WTC11 (cell line): ENCODE measurements at regions not wholly inside any gene's neighbourhood (a gene's known extent, or its start where the extent isn't known, plus 50 kb on each side); places are given as distances from the start of the nearest gene placed in this dataset.

Experiments used
- ATAC-seq: fragments of 200-7000 bp; cut with Tn5 transposase; 2 replicates; pipeline ENCODE4 v1.10.0; 2021; ENCODE audit warnings: mild to moderate bottlenecking, moderate library complexity
- CTCF ChIA-PET: fragments of 300-600 bp; sonication (Branson Sonifier 250); formaldehyde crosslinking; loops from one replicate; lab custom pipeline; 2021; ENCODE audit warnings: antibody characterized with exemption; lab: Charles Lee
- POLR2A ChIA-PET: fragments of 350-600 bp; sonication (Branson Sonifier 250); formaldehyde crosslinking; loops from one replicate; lab custom pipeline; 2021; ENCODE audit warnings: antibody characterized with exemption; lab: Charles Lee
- DNase-seq: peaks from one replicate; pipeline ENCODE4 v3.0.0; 2021; ENCODE audit warnings: low spot score
- H3K27ac Mint-ChIP-seq: 2 replicates; pipeline ENCODE4 v1.8.0; 2021; ENCODE audit warnings: mixed read lengths
- H3K27me3 Mint-ChIP-seq: 2 replicates; pipeline ENCODE4 v1.8.0; 2021; ENCODE audit warnings: low read depth, mild to moderate bottlenecking, moderate library complexity, mixed read lengths
- H3K36me3 Mint-ChIP-seq: 2 replicates; pipeline ENCODE4 v1.8.0; 2021; ENCODE audit warnings: mixed read lengths
- H3K4me1 Mint-ChIP-seq: 2 replicates; pipeline ENCODE4 v1.8.0; 2022; ENCODE audit warnings: mixed read lengths
- H3K4me3 Mint-ChIP-seq: 2 replicates; pipeline ENCODE4 v1.8.0; 2021; ENCODE audit warnings: mild to moderate bottlenecking, moderate library complexity, mixed read lengths
- H3K9me3 Mint-ChIP-seq: 2 replicates; pipeline ENCODE4 v1.8.0; 2021; ENCODE audit warnings: mixed read lengths
- AFF4 ChIP-seq: sonication (generic); formaldehyde crosslinking; IDR thresholded peaks from 2 replicates; pipeline ENCODE4 v1.8.1; 2023; ENCODE audit warnings: mild to moderate bottlenecking, missing genetic modification reagents, borderline replicate concordance
- ATF1 ChIP-seq: sonication (generic); formaldehyde crosslinking; IDR thresholded peaks from 2 replicates; pipeline ENCODE4 v1.8.1; 2023; ENCODE audit warnings: mild to moderate bottlenecking, moderate library complexity, missing genetic modification reagents
- CBFB ChIP-seq: sonication (generic); formaldehyde crosslinking; IDR thresholded peaks from 2 replicates; pipeline ENCODE4 v1.8.1; 2022; ENCODE audit warnings: mild to moderate bottlenecking, low read depth, missing genetic modification reagents
- CREB1 ChIP-seq: sonication (generic); formaldehyde crosslinking; IDR thresholded peaks from 2 replicates; pipeline ENCODE4 v1.8.0; 2023; ENCODE audit warnings: mild to moderate bottlenecking, missing genetic modification reagents
- E2F5 ChIP-seq: sonication (generic); formaldehyde crosslinking; IDR thresholded peaks from 2 replicates; pipeline ENCODE4 v1.8.1; 2022; ENCODE audit warnings: mild to moderate bottlenecking, moderate library complexity, missing genetic modification reagents
- ELF4 ChIP-seq: sonication (generic); formaldehyde crosslinking; IDR thresholded peaks from 2 replicates; pipeline ENCODE4 v1.8.1; 2022; ENCODE audit warnings: low read depth, mild to moderate bottlenecking, moderate library complexity, missing genetic modification reagents
- EMX1 ChIP-seq: fragments of 250-450 bp; sonication (Bioruptor Pico); IDR thresholded peaks from 2 replicates; pipeline ENCODE4 v1.8.0; 2021; ENCODE audit warnings: mild to moderate bottlenecking
- FOXJ3 ChIP-seq: sonication (generic); formaldehyde crosslinking; IDR thresholded peaks from 2 replicates; pipeline ENCODE4 v1.9.0; 2021; ENCODE audit warnings: missing genetic modification reagents, mild to moderate bottlenecking, borderline replicate concordance
- FOXP1 ChIP-seq: sonication (generic); formaldehyde crosslinking; IDR thresholded peaks from 2 replicates; pipeline ENCODE4 v1.8.0; 2022; ENCODE audit warnings: missing genetic modification reagents, mild to moderate bottlenecking, moderate library complexity, borderline replicate concordance
- GABPB1 ChIP-seq: sonication (generic); formaldehyde crosslinking; IDR thresholded peaks from 2 replicates; pipeline ENCODE4 v1.8.1; 2023; ENCODE audit warnings: mild to moderate bottlenecking, missing genetic modification reagents
- JAZF1 ChIP-seq: fragments of 250-450 bp; sonication (Bioruptor Pico); IDR thresholded peaks from 2 replicates; pipeline ENCODE4 v1.9.0; 2021; ENCODE audit warnings: moderate library complexity, mild to moderate bottlenecking, inconsistent platforms
- NFYB ChIP-seq: sonication (generic); formaldehyde crosslinking; conservative IDR thresholded peaks from 2 replicates; pipeline ENCODE4 v1.8.0; 2022; ENCODE audit warnings: low read depth, missing genetic modification reagents
- OVOL2 ChIP-seq: fragments of 250-450 bp; sonication (Bioruptor Pico); IDR thresholded peaks from 2 replicates; pipeline ENCODE4 v1.9.0; 2021; ENCODE audit warnings: mild to moderate bottlenecking, borderline replicate concordance
- PRRX2 ChIP-seq: fragments of 250-450 bp; sonication (Bioruptor Pico); IDR thresholded peaks from 2 replicates; pipeline ENCODE4 v1.8.0; 2021; ENCODE audit warnings: mild to moderate bottlenecking
- SMAD3 ChIP-seq: sonication (generic); formaldehyde crosslinking; IDR thresholded peaks from 2 replicates; pipeline ENCODE4 v1.8.0; 2022; ENCODE audit warnings: missing genetic modification reagents, mild to moderate bottlenecking, borderline replicate concordance
- SMAD4 ChIP-seq: sonication (generic); formaldehyde crosslinking; IDR thresholded peaks from 2 replicates; pipeline ENCODE4 v1.8.0; 2022; ENCODE audit warnings: mild to moderate bottlenecking, missing genetic modification reagents
- SP1 ChIP-seq: sonication (generic); formaldehyde crosslinking; conservative IDR thresholded peaks from 2 replicates; pipeline ENCODE4 v1.8.1; 2022; ENCODE audit warnings: missing genetic modification reagents
- TCF7 ChIP-seq: sonication (generic); formaldehyde crosslinking; IDR thresholded peaks from 2 replicates; pipeline ENCODE4 v1.8.0; 2022; ENCODE audit warnings: mild to moderate bottlenecking, low read depth, missing genetic modification reagents, moderate library complexity
- ZNF138 ChIP-seq: sonication (generic); formaldehyde crosslinking; conservative IDR thresholded peaks from 2 replicates; pipeline ENCODE4 v1.8.1; 2022; ENCODE audit warnings: mild to moderate bottlenecking, moderate library complexity, missing genetic modification reagents
- ZNF263 ChIP-seq: sonication (generic); formaldehyde crosslinking; IDR thresholded peaks from 2 replicates; pipeline ENCODE4 v1.8.1; 2022; ENCODE audit warnings: low read depth, mild to moderate bottlenecking, moderate library complexity, missing genetic modification reagents
- ZNF416 ChIP-seq: fragments of 250-450 bp; sonication (Bioruptor Pico); IDR thresholded peaks from 2 replicates; pipeline ENCODE4 v1.9.0; 2021; ENCODE audit warnings: mild to moderate bottlenecking, inconsistent platforms
- ZNF423 ChIP-seq: fragments of 250-450 bp; sonication (Bioruptor Pico); IDR thresholded peaks from 2 replicates; pipeline ENCODE4 v2.1.2; 2022; ENCODE audit warnings: mild to moderate bottlenecking, moderate library complexity
- ZNF671 ChIP-seq: fragments of 250-450 bp; sonication (Bioruptor Pico); IDR thresholded peaks from 2 replicates; pipeline ENCODE4 v1.8.0; 2021; ENCODE audit warnings: mild to moderate bottlenecking
- TF ChIP-seq, protein P1 (sequence below): sonication (generic); formaldehyde crosslinking; IDR thresholded peaks from 2 replicates; pipeline ENCODE4 v1.8.1; 2023; ENCODE audit warnings: mild to moderate bottlenecking, missing genetic modification reagents
- TF ChIP-seq, protein P2 (sequence below): fragments of 250-450 bp; sonication (Bioruptor Pico); IDR thresholded peaks from 2 replicates; pipeline ENCODE4 v1.9.0; 2021; ENCODE audit warnings: moderate library complexity, mild to moderate bottlenecking, inconsistent platforms, borderline replicate concordance
- TF ChIP-seq, protein P3 (sequence below): sonication (generic); formaldehyde crosslinking; IDR thresholded peaks from 2 replicates; pipeline ENCODE4 v1.8.0; 2023; ENCODE audit warnings: missing genetic modification reagents
- TF ChIP-seq, protein P4 (sequence below): sonication (generic); formaldehyde crosslinking; IDR thresholded peaks from 2 replicates; pipeline ENCODE4 v1.8.0; 2022; ENCODE audit warnings: mild to moderate bottlenecking, missing genetic modification reagents

DNA sequence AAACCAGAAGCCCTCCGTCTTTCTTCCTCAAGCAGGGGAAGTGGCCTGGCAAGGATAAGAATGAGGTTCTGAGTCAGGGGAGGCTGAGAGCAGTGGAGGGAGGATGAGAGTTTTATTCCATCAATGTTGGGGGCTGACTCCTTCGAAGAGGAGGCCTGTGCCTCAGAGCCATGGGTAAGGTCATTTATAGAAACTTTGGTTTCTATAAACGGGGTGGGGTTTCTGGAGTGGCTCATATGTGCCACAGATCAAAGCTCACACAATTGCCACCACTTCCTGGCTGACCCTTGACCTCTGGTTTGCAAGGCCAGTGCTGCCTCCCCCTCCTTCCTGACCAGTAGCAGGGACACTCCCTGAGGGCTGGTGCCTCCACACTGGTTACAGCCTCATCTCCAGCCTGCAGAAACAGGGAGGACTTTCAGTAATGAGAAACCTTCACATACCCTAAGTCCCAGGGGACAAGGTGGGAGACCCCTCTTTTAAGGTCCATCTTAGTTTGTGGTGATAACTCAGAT is 166.0 kb downstream of the PDGFRA start:
- Mint-ChIP-seq H3K4me1 (no peaks in the 10 kb centered on the region), H3K27ac (no peak overlapping the region), H3K27me3 (no peaks in the 10 kb centered on the region), H3K4me3 (no peak overlapping the region), H3K36me3 (no peaks in the 10 kb centered on the region), H3K9me3 (peaks cover 3% of the 10 kb centered on the region)
- TF ChIP-seq SMAD4 (no peak), ZNF671 (CRISPR knock-in tag) (no peak), JAZF1 (CRISPR knock-in tag) (no peak), AFF4 (CRISPR knock-in tag) (no peak), CREB1 (CRISPR knock-in tag) (no peak), ZNF416 (CRISPR knock-in tag) (no peak), NFYB (CRISPR knock-in tag) (no peak), OVOL2 (CRISPR knock-in tag) (no peak), SMAD3 (CRISPR knock-in tag) (no peak), ELF4 (no peak)
- TF ChIP-seq, protein P1, sequence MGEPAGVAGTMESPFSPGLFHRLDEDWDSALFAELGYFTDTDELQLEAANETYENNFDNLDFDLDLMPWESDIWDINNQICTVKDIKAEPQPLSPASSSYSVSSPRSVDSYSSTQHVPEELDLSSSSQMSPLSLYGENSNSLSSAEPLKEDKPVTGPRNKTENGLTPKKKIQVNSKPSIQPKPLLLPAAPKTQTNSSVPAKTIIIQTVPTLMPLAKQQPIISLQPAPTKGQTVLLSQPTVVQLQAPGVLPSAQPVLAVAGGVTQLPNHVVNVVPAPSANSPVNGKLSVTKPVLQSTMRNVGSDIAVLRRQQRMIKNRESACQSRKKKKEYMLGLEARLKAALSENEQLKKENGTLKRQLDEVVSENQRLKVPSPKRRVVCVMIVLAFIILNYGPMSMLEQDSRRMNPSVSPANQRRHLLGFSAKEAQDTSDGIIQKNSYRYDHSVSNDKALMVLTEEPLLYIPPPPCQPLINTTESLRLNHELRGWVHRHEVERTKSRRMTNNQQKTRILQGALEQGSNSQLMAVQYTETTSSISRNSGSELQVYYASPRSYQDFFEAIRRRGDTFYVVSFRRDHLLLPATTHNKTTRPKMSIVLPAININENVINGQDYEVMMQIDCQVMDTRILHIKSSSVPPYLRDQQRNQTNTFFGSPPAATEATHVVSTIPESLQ (CRISPR knock-in tag) = no peak
- TF ChIP-seq, protein P2, sequence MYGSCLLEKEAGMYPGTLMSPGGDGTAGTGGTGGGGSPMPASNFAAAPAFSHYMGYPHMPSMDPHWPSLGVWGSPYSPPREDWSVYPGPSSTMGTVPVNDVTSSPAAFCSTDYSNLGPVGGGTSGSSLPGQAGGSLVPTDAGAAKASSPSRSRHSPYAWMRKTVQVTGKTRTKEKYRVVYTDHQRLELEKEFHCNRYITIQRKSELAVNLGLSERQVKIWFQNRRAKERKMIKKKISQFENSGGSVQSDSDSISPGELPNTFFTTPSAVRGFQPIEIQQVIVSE (CRISPR knock-in tag) = no peak
- DNase-seq (no peak), ATAC-seq (no peak)
- ChIA-PET POLR2A (no interaction called here), CTCF (no interaction called here)

- ChIA-PET POLR2A (no interaction called here), CTCF (no interaction called here)
- Mint-ChIP-seq H3K4me3 (no peak overlapping the region), H3K36me3 (no peaks in the 10 kb centered on the region), H3K27ac (no peak overlapping the region), H3K4me1 (peaks cover 4% of the 10 kb centered on the region; the same call in 1 of the 2 replicates), H3K27me3 (no peaks in the 10 kb centered on the region), H3K9me3 (peaks cover 6% of the 10 kb centered on the region; the same call in 1 of the 2 replicates)
- no peak for DNase-seq
- no peak for ATAC-seq
- TF ChIP-seq FOXJ3 (CRISPR knock-in tag) = no peak
- no peak for TF ChIP-seq GABPB1 (CRISPR knock-in tag)
- no peak for TF ChIP-seq EMX1 (CRISPR knock-in tag)
- no peak for TF ChIP-seq E2F5 (CRISPR knock-in tag)
- no peak for TF ChIP-seq FOXP1 (CRISPR knock-in tag)
- TF ChIP-seq ATF1 (CRISPR knock-in tag) = no peak
- no peak for TF ChIP-seq JAZF1 (CRISPR knock-in tag)
- no peak for TF ChIP-seq ZNF423 (CRISPR knock-in tag)
- no peak for TF ChIP-seq CREB1 (CRISPR knock-in tag)
- TF ChIP-seq, protein P1 (CRISPR knock-in tag) = no peak
- TF ChIP-seq PRRX2 (CRISPR knock-in tag) = no peak
- no peak for TF ChIP-seq SP1 (CRISPR knock-in tag)
- TF ChIP-seq ZNF138 = no peak
- no peak for TF ChIP-seq ZNF263 (CRISPR knock-in tag)
- no peak for TF ChIP-seq TCF7
- TF ChIP-seq, protein P3, sequence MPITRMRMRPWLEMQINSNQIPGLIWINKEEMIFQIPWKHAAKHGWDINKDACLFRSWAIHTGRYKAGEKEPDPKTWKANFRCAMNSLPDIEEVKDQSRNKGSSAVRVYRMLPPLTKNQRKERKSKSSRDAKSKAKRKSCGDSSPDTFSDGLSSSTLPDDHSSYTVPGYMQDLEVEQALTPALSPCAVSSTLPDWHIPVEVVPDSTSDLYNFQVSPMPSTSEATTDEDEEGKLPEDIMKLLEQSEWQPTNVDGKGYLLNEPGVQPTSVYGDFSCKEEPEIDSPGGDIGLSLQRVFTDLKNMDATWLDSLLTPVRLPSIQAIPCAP (CRISPR knock-in tag) = no peak
- no peak for TF ChIP-seq ZNF671 (CRISPR knock-in tag)
- TF ChIP-seq, protein P4, sequence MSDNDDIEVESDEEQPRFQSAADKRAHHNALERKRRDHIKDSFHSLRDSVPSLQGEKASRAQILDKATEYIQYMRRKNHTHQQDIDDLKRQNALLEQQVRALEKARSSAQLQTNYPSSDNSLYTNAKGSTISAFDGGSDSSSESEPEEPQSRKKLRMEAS (CRISPR knock-in tag) = no peak
- TF ChIP-seq CBFB (CRISPR knock-in tag) = no peak
These were observed 171.1 kb downstream of the PDGFRA start for GRCh38 chr4:54400188-54400587.
